Neural progenitor cell (in vitro differentiated cells): ENCODE measurements at regions not wholly inside any gene's neighbourhood (a gene's known extent, or its start where the extent isn't known, plus 50 kb on each side); places are given as distances from the start of the nearest gene placed in this dataset.
"Not testable (repeated sequence)": the region's sequence is repeated elsewhere in the genome, so short reads cannot be mapped to it uniquely, and the experiment has no call there.

ENCODE experiments used
- EZH2 ChIP-seq: fragments of 200-600 bp; sonication (generic); IDR thresholded peaks from 2 replicates; pipeline ENCODE4 v1.6.1; 2017; ENCODE audit warnings: antibody characterized with exemption, mild to moderate bottlenecking, moderate library complexity
- EZH2phosphoT487 ChIP-seq: fragments of 200-600 bp; sonication (generic); IDR thresholded peaks from 2 replicates; pipeline ENCODE4 v1.6.1; 2017; ENCODE audit warnings: antibody characterized with exemption
- TF ChIP-seq, protein P1 (sequence below): fragments of 200-600 bp; sonication (generic); IDR thresholded peaks from 2 replicates; pipeline ENCODE4 v1.5.1; 2017; ENCODE audit warnings: antibody characterized with exemption, mild to moderate bottlenecking

DNA sequence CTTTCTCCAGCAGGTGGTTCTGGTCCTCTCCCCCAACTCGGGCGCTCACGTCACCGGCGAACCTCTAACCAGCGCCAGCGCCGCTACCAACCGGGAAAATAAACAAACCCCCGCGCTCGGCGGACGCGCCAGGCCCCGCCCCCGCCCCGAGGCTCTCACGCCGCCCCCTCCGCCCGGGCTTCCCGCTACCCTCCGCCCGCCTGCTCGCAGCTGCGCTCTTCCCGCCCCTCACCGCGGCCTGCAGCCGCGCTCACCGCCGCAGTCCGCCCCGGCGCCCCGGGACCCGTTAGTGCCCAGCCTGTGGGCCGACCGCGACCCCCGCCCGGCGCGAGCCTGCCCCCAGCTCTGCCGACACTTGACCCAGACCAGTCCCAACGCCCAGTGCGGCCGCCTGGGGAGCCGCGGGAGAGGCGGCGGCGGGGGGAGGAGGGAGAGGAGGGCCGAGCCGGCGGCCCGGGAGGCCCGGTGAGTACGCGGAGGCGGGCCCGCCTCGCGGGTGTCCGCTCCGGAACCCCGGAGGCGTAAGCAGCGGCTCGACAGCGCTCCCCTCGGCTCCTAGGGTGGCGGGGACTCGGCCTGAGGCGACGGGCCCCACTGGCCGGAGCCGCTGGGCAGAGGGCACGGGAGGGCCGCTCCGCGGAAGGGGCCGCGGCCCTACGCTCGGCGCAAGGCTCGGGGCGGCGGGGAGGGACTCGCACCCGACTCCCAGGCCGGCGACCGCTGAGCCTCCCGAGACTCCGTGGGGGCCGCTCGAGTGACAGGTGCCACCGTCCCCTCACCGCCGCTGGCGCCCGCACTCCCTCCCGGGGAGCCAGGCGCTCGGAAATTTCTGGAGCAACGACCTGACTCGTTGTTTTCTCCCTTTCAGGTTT lies 63.6 kb upstream of the AGTPBP1 start:
- TF ChIP-seq, protein P1, sequence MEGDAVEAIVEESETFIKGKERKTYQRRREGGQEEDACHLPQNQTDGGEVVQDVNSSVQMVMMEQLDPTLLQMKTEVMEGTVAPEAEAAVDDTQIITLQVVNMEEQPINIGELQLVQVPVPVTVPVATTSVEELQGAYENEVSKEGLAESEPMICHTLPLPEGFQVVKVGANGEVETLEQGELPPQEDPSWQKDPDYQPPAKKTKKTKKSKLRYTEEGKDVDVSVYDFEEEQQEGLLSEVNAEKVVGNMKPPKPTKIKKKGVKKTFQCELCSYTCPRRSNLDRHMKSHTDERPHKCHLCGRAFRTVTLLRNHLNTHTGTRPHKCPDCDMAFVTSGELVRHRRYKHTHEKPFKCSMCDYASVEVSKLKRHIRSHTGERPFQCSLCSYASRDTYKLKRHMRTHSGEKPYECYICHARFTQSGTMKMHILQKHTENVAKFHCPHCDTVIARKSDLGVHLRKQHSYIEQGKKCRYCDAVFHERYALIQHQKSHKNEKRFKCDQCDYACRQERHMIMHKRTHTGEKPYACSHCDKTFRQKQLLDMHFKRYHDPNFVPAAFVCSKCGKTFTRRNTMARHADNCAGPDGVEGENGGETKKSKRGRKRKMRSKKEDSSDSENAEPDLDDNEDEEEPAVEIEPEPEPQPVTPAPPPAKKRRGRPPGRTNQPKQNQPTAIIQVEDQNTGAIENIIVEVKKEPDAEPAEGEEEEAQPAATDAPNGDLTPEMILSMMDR = not testable (repeated sequence)
- not testable (repeated sequence) for TF ChIP-seq EZH2, EZH2phosphoT487
